T-helper 2 cell treated with Interferon-gamma antibody and Interleukin-4, amounts not matched to agents 100 ng/mL and 5 ng/mL, for 36 hours (primary cell): ENCODE measurements at regions not wholly inside any gene's neighbourhood (a gene's known extent, or its start where the extent isn't known, plus 50 kb on each side); places are given as distances from the start of the nearest gene placed in this dataset.
"Not testable (repeated sequence)": the region's sequence is repeated elsewhere in the genome, so short reads cannot be mapped to it uniquely, and the experiment has no call there.

Experiments
- intact Hi-C: fragments of 100-400 bp; cut with micrococcal nuclease; formaldehyde crosslinking; loops from one replicate; pipeline ENCODE4 v1.15.1; 2023

DNA sequence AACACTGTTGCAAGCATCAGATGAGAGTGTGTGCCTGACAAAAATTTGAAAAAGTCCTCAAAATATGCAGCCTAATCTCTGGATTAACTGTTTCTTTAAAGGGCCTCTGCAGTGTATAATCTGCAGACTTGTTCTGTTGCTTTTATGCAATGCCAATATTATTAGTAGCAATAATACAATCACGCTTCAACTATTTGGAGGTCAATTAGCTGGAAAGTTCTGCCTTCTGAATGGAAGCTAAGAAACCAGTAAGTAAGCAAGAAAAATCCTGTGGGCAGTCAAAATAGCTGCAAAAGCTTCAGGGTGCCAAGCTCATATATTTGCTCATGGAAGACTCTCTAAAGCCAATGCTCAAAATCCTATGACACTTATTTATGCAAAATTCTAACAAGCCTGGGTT, 153.2 kb upstream of the NR2F2 start:
- intact Hi-C loops: no loop called here

GRCh38 chr15:96180087-96180748, 150.3 kb upstream of the NR2F2 start:
- intact Hi-C loops: no loop called here

- intact Hi-C loops: no loop called here
Measured at GRCh38 chr15:96181217-96181616, 149.3 kb upstream of the NR2F2 start.

GRCh38 chr15:96181873-96182301, 148.6 kb upstream of the NR2F2 start:
- intact Hi-C loops: no loop called here

- intact Hi-C loops: no loop called here
Measured at GRCh38 chr15:96182736-96183513, 147.6 kb upstream of the NR2F2 start.

GRCh38 chr15:96183514-96183850, 147.0 kb upstream of the NR2F2 start:
- intact Hi-C loops: no loop called here

GRCh38 chr15:96183867-96184266, 146.6 kb upstream of the NR2F2 start:
- intact Hi-C loops: no loop called here

DNA sequence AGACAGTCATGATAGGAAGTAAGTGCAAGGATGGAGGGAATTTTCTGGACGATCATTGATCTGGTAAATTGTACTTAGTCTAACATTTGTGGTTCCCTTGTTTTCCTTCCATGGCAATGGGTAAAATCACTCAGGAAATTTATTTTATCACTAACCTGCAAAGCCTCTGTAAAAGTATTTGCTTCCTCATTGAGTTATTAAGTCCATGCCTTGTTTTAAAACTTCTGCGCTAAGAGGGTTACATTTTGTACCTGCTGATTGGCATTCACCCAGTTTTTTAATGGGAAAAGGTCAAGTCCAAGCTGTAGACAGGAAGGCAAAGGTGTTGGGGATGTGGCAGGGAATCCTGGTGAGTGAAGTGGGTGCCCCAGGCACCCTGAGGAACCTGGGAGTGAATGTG, 146.2 kb upstream of the NR2F2 start:
- intact Hi-C loops: no loop called here

DNA sequence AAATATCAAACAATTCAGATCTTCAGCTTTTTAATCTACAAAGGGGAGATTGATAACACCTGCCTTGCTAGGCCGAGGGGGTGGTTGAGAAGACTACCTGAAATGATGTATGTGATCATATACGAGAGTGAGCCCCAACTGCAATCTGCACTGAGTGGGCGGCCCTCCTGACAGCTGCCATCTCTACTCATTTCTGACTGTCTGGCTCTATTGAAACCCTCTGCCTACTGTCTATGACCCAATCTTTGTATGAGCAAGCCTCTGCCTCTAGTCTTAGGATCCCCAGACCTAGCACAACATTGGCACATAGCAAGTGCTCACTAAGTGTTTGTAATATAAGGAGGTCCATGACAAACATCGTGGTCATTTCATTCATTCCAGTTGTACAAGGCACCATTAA, 144.4 kb upstream of the NR2F2 start:
- intact Hi-C loops: no loop called here

DNA sequence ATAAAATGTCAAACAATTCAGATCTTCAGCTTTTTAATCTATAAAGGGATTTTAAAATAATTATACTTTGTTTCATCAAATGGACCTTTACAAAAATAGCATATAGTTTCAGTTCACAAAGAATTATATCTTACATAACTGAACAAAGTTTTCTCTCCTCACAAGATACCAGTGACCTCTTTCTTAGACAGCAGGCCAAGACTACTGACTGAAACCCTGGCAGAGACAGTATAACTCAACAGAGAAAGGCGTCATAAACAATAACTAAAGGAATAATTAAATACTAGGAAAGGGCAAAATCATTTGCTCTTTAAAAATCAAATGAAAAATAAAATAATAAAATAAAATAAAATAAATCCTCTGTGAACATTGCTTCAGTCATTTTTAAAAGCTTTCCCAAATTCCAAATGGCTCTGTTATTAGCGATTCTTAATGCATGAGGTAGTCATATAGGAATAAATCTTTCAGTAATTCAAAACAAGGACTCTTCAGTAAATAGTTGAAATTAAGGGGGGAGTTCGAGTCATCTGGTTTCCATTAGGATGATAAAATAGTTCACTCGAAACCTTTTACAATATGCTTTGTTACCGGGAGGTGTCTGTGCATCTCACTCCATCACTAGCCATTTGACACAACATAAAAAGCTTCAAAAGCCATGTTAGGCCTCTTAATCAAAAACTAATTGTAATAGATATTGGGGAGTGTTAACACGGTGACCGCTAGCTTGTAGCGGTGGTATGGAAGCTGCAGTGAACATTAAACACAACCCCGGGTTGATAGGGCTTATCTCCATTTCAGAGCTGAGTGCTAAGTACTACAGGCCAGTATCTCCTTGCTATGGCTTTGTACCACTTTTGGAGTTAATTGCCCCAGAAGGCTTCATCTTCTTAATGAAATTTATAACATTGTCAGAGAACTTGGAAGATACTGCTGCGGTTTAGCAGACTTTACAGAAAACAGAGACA, 142.9 kb upstream of the NR2F2 start:
- intact Hi-C loops: no loop called here

DNA sequence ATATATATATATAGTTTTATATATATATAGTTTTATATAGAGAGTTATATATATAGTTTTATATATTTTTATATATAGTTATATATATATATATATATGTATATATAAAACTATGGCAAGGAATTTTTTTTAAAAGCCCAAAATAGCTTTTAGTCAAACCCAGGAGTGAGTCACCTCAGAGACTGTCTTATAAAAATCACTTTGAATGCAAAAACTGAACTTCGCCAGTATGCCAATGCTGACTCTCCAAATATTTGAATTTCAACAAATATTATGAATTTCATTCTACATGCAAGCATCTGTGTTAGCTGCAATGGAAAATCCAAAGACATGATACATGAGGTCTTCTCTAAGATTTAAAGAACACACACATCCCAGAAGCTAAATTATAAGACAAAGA, 132.8 kb upstream of the NR2F2 start:
- intact Hi-C loops: loop anchor here (1.0 kb wide), 1 partner anchor 9 kb away; no protein-coding TSS in a partner anchor

DNA sequence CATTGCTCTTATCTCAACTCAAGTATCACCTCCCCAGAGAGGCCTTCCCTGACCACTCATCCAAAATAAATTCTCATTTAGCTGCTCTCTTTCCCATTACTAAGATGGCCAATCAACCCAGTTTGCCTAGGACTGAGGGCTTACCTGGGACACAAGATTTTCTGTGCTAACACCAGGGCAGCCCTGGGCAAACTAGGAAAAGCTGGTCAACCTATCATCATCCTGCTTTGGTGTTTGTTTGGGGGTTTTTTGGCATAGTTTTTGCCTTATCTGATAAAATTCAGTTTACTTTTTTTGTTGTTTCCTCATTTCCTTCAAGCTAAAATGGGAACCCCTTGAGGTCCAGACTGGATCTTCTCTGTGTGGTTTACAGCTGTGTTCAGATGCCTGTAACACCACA, 131.4 kb upstream of the NR2F2 start:
- intact Hi-C loops: no loop called here

- intact Hi-C loops: no loop called here
Measured at GRCh38 chr15:96200357-96200967, 130.0 kb upstream of the NR2F2 start.

- intact Hi-C loops: no loop called here
Measured at GRCh38 chr15:96201696-96202095, 128.8 kb upstream of the NR2F2 start.

DNA sequence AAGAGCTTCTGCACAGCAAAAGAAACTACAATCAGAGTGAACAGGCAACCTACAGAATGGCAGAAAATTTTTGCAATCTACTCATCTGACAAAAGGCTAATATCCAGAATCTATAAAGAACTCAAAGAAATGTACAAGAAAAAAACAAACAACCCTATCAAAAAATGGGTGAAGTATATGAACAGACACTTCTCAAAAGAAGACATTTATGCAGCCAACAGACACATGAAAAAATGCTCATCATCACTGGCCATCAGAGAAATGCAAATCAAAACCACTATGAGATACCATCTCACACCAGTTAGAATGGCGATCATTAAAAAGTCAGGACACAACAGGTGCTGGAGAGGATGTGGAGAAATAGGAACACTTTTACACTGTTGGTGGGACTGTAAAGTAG, 124.9 kb upstream of the NR2F2 start:
- intact Hi-C loops: not testable (repeated sequence)

DNA sequence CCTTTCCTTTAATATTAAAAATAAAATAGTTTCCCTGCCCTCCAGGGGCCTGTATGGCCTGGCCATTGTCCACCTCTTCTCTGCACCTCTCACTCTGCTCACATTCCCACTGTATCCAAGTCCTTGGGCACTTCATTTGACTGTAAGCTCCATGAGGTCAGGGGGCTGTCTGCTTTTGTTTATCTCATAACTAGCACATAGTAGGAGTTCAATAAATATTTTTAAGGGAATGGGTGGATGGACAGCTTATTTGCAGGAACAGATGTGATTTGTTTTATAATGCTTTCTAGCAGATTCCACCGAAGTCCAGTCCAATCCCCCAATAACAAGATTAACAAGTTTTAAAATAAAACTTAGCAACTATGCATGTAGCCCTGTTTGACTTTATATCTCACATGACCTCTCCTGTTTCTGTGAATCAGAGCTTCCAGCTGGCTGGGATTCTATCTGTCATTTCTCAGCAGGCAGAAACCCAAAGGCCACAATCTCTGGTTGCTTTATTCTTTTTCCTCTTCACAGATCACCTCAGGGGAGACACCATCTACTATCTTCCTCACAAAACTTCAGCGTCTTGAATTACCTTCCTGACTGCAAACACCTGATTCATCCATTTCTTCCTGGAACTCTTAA, 123.0 kb upstream of the NR2F2 start:
- intact Hi-C loops: no loop called here

- intact Hi-C loops: no loop called here
Measured at GRCh38 chr15:96209285-96209735, 121.2 kb upstream of the NR2F2 start.

DNA sequence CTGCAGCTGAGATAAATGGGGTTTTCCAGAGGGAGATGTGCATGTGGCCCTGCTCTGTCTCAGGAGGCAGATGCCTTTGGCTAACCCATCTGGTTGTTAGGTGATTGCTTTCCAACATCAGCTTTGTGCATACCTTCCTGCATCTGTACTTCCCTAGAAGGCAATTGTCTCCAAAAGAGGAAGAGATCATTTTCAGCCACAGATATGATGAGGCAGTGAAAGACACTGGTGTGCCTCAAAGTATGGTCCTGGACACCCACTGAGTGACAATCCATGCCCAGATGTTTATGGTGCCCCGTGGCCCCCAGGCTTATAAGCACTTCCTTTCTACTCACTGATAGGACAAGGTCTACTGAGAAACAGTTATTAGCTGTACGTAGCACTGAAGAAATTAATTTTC, 117.5 kb upstream of the NR2F2 start:
- intact Hi-C loops: no loop called here

- intact Hi-C loops: no loop called here
Measured at GRCh38 chr15:96213896-96214295, 116.6 kb upstream of the NR2F2 start.

- intact Hi-C loops: not testable (repeated sequence)
Measured at GRCh38 chr15:96216481-96216880, 114.0 kb upstream of the NR2F2 start.

DNA sequence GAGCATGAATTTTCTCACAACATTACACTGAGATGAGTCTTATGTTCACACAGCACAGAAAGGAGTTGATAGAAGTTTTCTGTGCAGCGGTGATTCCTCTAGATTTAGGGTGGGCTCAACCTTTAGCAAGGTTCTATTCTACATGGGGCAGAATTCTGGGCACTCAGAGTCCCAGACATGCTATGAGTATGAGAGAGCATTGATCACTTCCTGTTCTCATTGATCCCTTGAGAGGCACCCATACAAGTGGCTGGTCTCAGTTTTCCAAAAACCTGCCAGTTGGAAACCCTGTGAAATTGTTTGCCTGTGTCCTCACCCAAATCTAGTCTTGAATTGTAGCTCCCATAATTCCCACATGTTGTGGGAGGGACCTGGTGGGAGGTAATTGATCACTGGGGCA, 112.5 kb upstream of the NR2F2 start:
- intact Hi-C loops: no loop called here
